HG02642 (cell line): ENCODE measurements at regions not wholly inside any gene's neighbourhood (a gene's known extent, or its start where the extent isn't known, plus 50 kb on each side); places are given as distances from the start of the nearest gene placed in this dataset.
"Not testable (repeated sequence)": the region's sequence is repeated elsewhere in the genome, so short reads cannot be mapped to it uniquely, and the experiment has no call there.

Source experiments
- ATAC-seq: cut with Tn5 transposase; IDR thresholded peaks from one replicate; pipeline ENCODE4 v1.9.1; 2021; ENCODE audit warnings: mild to moderate bottlenecking; ENCODE audit not compliant: unreplicated experiment, poor library complexity

DNA sequence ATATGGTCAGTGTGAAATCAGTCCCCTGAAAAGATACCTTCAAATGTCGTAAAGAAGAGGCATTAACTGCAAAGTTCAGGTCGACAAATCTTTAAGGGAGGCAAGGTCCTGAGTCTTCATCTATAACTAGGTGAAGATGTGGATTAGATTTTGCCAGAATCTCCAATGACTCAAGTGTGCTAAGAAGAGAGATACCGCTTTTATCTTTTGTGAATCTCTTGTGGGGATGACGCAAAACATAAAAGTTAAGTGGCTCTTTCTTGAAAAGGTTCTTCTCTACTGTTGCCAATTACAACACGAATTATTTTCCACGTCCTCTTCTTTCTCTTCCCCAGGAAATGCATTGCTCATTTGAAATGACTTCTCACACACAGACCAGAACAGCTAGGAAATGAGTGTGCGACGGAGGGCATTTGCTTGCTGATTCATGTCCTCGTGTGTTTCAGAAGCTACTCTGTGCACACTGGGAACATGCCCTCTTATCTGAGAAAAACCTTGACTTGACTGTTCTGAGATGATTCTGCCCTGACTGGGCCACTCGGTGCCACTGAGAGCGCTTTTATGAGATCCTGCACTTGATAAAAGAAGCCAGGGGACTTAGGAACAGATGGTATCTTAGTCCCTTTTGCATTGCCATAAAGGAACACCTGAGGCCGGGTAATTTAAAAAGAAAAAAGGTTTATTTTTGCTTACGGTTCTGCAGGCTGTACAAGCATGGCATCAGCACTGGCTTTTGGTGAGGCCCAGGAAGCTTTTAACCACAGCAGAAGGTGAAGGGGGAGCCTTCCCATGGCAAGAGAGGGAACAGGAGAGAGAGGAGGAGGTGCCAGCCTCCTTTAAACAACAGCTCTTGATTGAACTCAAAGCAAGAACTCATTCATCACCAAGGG lies 169.5 kb upstream of the PFKP start:
- no peak for ATAC-seq

DNA sequence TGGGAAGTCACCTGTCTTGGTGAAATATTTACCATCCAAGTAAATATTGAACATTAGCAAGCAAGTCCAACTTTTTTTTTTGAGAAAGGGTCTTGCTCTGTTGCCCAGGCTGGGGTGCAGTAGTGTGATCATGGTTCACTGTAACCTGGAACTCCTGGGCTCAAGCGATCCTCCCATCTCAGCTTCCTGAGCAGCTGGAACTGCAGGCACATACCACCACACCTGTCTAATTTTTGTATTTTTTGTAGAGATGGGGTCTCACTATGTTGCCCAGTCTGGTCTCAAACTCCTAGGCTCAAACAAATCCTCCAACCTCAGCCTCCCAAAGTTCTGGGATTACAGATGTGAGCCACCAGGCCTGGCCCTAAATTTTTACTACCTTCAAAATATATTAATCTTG lies 171.0 kb upstream of the PFKP start:
- not testable (repeated sequence) for ATAC-seq

- ATAC-seq: no peak
Measured at GRCh38 chr10:2895594-2896196, 171.7 kb upstream of the PFKP start.

DNA sequence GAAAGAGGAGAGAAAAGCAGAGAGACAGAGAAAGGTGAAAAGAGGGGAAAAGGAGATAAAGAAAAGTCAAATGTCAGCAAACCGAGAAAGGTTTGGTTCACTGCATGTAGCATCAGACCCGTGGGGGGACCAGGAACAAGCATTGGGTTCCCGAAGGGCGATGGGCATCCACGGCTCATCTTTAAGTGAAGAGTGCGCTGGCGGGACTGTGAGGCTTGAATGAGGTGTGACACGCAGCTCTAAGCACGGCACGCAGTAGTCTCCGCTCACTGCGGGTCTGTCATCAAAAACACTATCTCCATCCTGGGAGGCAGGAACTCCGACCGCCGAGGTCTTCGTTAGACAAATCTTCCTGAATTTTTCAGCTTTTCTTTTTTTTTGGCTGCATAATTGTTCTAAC lies 173.4 kb upstream of the PFKP start:
- ATAC-seq: no peak

- ATAC-seq: no peak
Measured at GRCh38 chr10:2893158-2893845, 174.0 kb upstream of the PFKP start.

GRCh38 chr10:2891770-2892124 lies 175.6 kb upstream of the PFKP start:
- no peak for ATAC-seq

- no peak for ATAC-seq
Measured at GRCh38 chr10:2891073-2891769, 176.1 kb upstream of the PFKP start.

GRCh38 chr10:2890093-2890492 lies 177.3 kb upstream of the PFKP start:
- no peak for ATAC-seq

DNA sequence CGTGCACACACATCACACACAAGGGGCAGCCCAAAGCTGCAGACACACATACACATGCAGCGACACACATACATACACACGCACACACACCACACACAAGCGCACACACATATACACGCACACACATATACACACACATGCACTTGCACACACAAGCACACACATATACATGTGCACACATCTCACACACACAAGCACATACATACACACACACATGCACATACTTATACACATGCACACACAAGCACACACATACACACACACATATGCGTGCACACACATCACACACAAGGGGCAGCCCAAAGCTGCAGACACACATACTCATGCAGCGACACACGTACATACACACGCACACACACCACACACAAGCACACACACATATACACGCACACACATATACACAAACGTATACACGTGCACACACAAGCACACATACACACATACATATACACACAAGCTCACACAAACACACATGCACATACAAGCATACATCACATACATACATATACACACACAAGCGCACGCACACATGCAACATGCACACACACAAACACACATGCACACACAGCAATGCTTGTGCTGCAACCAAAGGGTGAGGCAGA lies 178.8 kb upstream of the PFKP start:
- ATAC-seq: no peak

- ATAC-seq: no peak
Measured at GRCh38 chr10:2887391-2888070, 179.8 kb upstream of the PFKP start.

DNA sequence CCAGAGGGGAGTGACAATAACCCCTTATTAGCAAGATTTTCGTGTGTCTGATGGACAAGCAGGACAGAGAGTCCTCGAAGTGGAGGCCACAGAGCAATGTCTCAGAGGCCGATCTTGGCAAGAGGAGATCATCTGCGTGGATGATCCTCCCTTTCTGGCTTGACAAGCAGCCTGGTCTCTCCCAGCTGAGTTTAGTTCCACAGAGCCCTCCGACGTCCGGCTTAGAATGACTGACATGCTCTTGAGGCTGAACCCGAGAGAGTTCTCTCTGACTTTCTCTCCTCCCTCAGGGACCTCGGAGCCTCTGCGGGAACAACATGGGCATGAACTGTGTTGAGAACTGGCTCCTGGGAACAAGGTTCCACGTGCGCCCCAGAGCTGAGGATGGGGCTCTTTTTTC lies 180.7 kb upstream of the PFKP start:
- ATAC-seq: no peak

GRCh38 chr10:2885288-2886278 lies 181.8 kb upstream of the PFKP start:
- ATAC-seq: no peak

DNA sequence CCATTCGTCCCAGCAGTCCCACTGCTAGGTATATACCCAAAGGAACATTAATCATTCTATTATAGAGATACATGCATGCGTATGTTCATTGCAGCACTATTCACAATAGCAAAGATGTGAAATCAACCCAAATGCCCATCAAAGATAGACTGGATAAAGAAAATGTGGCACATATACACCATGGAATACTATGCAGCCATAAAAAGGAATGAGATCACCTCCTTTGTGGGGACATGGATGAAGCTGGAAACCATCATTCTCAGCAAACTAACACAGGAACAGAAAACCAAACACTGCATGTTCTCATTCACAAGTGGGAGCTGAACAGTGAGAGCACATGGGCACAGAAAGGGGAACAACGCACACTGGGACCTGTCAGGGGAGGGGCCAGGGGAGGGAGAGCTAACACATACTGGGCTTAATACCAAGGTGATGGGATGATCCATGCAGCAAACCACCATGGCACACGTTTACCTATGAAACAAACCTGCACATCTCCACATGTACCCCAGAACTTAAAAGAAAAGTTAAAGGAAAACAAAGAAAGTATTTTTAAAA lies 183.3 kb upstream of the PFKP start:
- not testable (repeated sequence) for ATAC-seq

DNA sequence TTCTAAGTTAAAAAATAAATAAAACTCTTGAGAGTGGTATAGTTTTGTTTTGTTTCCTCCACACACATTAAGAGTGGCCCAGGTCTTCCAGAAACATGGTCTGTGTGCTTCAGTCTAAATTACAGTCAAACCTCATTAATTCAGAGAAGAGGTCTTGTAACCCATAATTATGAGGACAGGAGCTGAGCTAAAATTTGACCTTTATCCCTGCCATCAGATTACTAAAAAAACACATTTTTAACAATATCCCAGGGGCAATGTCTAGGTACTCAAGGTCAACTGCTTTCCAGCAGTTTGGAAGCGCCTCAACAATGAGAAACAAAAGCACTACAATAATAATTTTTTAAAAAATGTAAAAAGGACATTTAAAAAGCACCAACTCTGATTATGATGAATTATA lies 184.1 kb upstream of the PFKP start:
- no peak for ATAC-seq

DNA sequence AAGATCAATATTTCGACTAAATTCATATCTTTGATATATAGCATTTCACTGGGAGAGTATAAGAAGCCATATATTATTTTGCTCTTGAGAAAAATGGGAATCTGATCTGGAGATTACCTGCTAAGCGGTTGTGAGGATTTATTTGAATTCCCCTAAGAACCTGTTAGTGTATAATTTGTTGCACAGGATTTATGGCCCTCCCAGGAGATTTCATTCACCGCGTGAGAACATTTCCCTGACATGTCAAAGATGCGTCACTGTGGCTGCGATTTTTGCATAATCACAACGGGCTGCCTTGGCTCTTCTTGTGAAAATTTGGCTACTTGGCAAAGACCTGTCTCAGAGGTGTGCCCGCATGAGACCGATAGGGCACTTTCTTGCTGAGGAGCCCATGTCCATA lies 184.7 kb upstream of the PFKP start:
- ATAC-seq: no peak

DNA sequence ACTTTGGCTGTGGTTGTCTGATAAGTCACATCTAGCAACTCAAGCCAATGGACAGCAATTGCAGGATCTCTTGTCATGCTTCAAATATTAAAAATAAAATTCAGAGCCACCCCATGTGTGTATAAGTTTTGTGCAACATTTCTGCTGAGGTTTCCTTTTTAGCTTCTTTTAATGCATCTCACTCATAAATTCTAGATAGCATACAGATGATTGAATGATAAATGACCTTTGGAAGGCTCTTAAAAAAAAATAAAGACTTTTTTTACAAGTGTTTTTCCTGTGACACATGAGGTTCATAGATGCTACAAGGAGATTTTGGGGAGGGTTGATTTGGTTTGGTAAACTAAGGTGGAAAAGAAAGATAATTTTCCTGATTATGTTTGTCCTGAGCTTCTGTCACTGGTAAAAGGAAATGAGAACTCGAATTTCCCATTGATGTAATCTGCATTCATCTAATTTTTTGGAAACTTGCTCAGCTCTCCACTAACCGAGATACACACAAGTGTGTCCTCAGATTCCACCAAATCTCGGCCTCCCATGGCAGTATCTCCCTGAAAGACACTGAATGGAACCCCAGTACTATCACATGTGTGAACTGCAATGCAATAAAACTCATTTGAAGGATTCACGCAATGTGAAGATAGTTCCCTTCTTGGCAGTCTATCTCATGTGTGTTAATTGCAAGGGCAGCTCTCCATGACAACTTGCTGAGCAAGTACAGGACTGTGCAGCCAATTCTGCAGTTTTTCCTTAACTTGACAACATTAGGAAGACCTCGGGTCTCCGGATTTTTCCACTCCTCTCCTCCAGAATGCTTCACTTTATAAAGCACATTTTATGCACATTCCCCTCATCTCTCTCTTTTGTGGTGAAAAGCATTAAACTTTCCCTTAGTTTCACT lies 185.4 kb upstream of the PFKP start:
- no peak for ATAC-seq

DNA sequence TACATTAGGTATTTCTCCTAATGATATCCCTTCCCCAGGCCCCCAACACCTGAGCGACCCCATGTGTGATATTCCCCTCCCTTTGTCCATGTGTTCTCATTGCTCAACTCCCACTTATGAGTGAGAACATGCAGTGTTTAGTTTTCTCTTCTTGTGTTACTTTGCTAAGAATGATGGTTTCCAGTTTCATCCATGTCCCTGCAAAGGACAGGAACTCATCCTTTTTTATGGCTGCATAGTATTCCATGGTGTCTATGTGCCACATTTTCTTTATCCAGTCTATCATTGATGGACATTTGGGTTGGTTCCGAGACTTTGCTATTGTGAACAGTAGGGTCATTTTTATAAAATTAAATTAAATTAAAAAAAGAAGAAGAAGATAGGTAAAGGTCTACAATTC lies 187.3 kb upstream of the PFKP start:
- not testable (repeated sequence) for ATAC-seq
